GM12872 (cell line): ENCODE measurements at regions not wholly inside any gene's neighbourhood (a gene's known extent, or its start where the extent isn't known, plus 50 kb on each side); places are given as distances from the start of the nearest gene placed in this dataset.

Source experiments
- CTCF ChIP-seq: IDR thresholded peaks from 3 replicates; pipeline ENCODE4 v1.5.1; 2011; ENCODE audit warnings: low read depth, mild to moderate bottlenecking, low read length, moderate library complexity; ENCODE audit not compliant: insufficient read depth

- no peak for TF ChIP-seq CTCF
Observed at GRCh38 chr2:103484906-103485305, 723.1 kb downstream of the TMEM182 start.

- TF ChIP-seq CTCF = no peak
Observed at GRCh38 chr2:103496850-103497249, 735.0 kb downstream of the TMEM182 start.

- no peak for TF ChIP-seq CTCF
Observed at GRCh38 chr2:103506812-103507211, 745.0 kb downstream of the TMEM182 start.

GRCh38 chr2:103512442-103512841, 750.6 kb downstream of the TMEM182 start:
- TF ChIP-seq CTCF = no peak

- TF ChIP-seq CTCF = no peak
Observed at GRCh38 chr2:103520547-103520946, 758.7 kb downstream of the TMEM182 start.

- TF ChIP-seq CTCF = no peak
Observed at GRCh38 chr2:103525756-103526155, 763.9 kb downstream of the TMEM182 start.

GRCh38 chr2:103526757-103527156, 764.9 kb downstream of the TMEM182 start:
- TF ChIP-seq CTCF = no peak

- TF ChIP-seq CTCF = no peak
Observed at GRCh38 chr2:103527278-103527677, 765.4 kb downstream of the TMEM182 start.
